Activated CD4-positive, alpha-beta T cell treated with anti-CD3 and anti-CD28 coated beads for 36 hours (primary cell): ENCODE measurements at regions not wholly inside any gene's neighbourhood (a gene's known extent, or its start where the extent isn't known, plus 50 kb on each side); places are given as distances from the start of the nearest gene placed in this dataset.

Source experiments
- ATAC-seq: fragments of 200-7000 bp; cut with Tn5 transposase; one replicate; pipeline ENCODE4 v1.10.0; 2021; ENCODE audit warnings: mild to moderate bottlenecking, moderate library complexity
- CTCF ChIA-PET: fragments of 350-600 bp; sonication (Branson Sonifier 250); formaldehyde crosslinking; loops from one replicate; lab custom pipeline; 2021; ENCODE audit warnings: antibody characterized with exemption; lab: Charles Lee
- POLR2A ChIA-PET: fragments of 350-600 bp; sonication (Branson Sonifier 250); formaldehyde crosslinking; loops from one replicate; lab custom pipeline; 2021; ENCODE audit warnings: antibody characterized with exemption, inconsistent platforms; lab: Charles Lee
- DNase-seq: peaks from one replicate; pipeline ENCODE4 v3.0.0-alpha.2; 2020
- H3K27ac Mint-ChIP-seq: one replicate; pipeline ENCODE4 v1.8.0; 2021; ENCODE audit warnings: mixed read lengths
- H3K27me3 Mint-ChIP-seq: one replicate; pipeline ENCODE4 v1.8.0; 2021; ENCODE audit warnings: mixed read lengths
- H3K36me3 Mint-ChIP-seq: one replicate; pipeline ENCODE4 v1.8.0; 2021; ENCODE audit warnings: low read depth, mixed read lengths
- H3K4me1 Mint-ChIP-seq: one replicate; pipeline ENCODE4 v1.8.0; 2021; ENCODE audit warnings: mixed read lengths
- H3K4me3 Mint-ChIP-seq: one replicate; pipeline ENCODE4 v1.8.0; 2021; ENCODE audit warnings: mild to moderate bottlenecking, moderate library complexity, mixed read lengths
- H3K9me3 Mint-ChIP-seq: one replicate; pipeline ENCODE4 v1.8.0; 2021; ENCODE audit warnings: low read depth, mixed read lengths
- intact Hi-C, 2 experiments: fragments of 100-400 bp; cut with DNase I in 1 of 2; cut with micrococcal nuclease in 1 of 2; formaldehyde crosslinking; loops; one replicate each; pipeline versions ENCODE4 v1.14.2 to v1.15.1; 2022 to 2024; cut with DNase I, micrococcal nuclease

DNA sequence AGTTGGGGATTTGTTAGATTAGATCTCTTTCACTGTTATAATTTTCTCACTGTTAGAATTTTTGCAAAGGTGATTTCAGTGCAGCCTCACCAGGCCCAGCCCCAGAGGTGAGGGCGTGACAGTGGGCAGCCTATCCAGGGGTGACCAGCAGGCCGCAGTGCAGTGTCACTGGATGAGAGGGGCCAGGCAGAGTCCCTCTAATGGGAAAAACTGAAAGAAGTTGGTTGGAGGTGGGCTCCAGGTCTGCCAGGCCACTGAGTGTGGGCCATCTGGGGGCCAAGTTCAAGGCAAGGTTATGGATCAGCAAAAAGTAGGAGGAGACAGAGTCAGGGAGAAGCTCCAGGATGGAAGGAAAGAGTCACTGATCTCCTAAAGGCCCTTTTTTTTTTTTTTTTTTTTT is 90.5 kb upstream of the SDK1 start:
- CTCF ChIA-PET: interaction anchor here (0.6 kb wide), 1 partner anchor 9 kb away, joined by 3 read pairs; no protein-coding TSS in a partner anchor

DNA sequence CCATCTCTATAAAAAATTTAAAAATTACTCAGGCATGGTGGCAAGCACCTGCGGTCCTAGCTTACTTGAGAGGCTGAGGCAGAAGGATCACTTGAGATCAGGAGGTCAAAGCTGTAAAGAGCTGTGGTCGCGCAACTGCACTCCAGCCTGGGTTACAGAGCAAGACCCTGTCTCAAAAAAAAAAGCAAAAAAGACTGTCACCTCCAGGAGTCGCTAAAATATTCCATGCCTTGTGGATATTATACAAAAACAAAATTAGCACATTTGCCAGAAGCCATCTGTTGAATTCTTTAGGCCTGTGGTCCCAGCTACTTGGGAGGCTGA is 87.0 kb upstream of the SDK1 start:
- H3K36me3 Mint-ChIP-seq: no peaks in the 10 kb centered on the region
- peaks cover 7% of the 10 kb centered on the region for H3K27me3 Mint-ChIP-seq
- no peak overlapping the region for H3K27ac Mint-ChIP-seq
- intact Hi-C loops: no loop called here
- ChIA-PET POLR2A (no interaction called here), CTCF (interaction anchor here (0.7 to 1.2 kb wide), 4 partner anchors 14 to 177 kb away, joined by 3 to 5 read pairs (median 3); no protein-coding TSS in a partner anchor)
- no peak overlapping the region for H3K4me3 Mint-ChIP-seq
- no peak for ATAC-seq
- H3K9me3 Mint-ChIP-seq: no peaks in the 10 kb centered on the region
- peaks cover 9% of the 10 kb centered on the region for H3K4me1 Mint-ChIP-seq
- DNase-seq: no peak

More for the DNA sequence above, 90.5 kb upstream of the SDK1 start:
- ATAC-seq (no peak), DNase-seq (no peak)
- Mint-ChIP-seq H3K27me3 (no peaks in the 10 kb centered on the region), H3K4me3 (no peak overlapping the region), H3K4me1 (no peaks in the 10 kb centered on the region), H3K36me3 (no peaks in the 10 kb centered on the region), H3K9me3 (no peaks in the 10 kb centered on the region), H3K27ac (no peak overlapping the region)
- POLR2A ChIA-PET: no interaction called here
- intact Hi-C loops: no loop called here

GRCh38 chr7:3215624-3216585 is 85.1 kb upstream of the SDK1 start:
- ATAC-seq: no peak
- CTCF ChIA-PET: interaction anchor here (0.7 kb wide), 1 partner anchor 321 kb away, joined by 4 read pairs; no protein-coding TSS in a partner anchor

DNA sequence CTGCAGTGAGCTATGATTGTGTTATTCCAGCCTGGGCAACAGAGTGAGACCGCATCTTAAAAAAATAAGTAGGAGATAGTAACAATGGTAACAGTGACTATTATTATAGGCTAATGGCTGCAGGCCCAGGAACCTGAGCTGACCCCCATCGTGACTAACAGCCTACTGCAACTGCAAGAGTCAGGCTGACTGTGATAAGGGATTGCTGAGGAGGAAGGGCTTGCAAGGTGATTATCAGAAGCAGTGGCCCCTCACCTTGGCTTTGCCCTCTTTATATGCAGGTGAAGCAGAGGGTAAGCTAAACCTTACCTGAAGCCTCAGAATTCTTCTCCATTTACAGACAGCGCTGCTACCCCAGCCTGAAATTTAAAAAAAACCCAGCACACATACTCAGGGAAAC is 83.9 kb upstream of the SDK1 start:
- H3K27ac Mint-ChIP-seq: no peak overlapping the region
- DNase-seq: no peak
- ATAC-seq: no peak
- ChIA-PET POLR2A (no interaction called here), CTCF (no interaction called here)
- peaks cover 11% of the 10 kb centered on the region for H3K27me3 Mint-ChIP-seq
- H3K36me3 Mint-ChIP-seq: no peaks in the 10 kb centered on the region
- H3K4me1 Mint-ChIP-seq: peaks cover 10% of the 10 kb centered on the region
- H3K9me3 Mint-ChIP-seq: no peaks in the 10 kb centered on the region
- H3K4me3 Mint-ChIP-seq: no peak overlapping the region
- intact Hi-C loops: no loop called here

More at GRCh38 chr7:3215624-3216585, 85.1 kb upstream of the SDK1 start:
- no peak for DNase-seq
- Mint-ChIP-seq H3K36me3 (no peaks in the 10 kb centered on the region), H3K27ac (no peak overlapping the region), H3K4me1 (peaks cover 10% of the 10 kb centered on the region), H3K4me3 (no peak overlapping the region), H3K9me3 (no peaks in the 10 kb centered on the region), H3K27me3 (peaks cover 7% of the 10 kb centered on the region)
- intact Hi-C loops: no loop called here
- POLR2A ChIA-PET: no interaction called here

DNA sequence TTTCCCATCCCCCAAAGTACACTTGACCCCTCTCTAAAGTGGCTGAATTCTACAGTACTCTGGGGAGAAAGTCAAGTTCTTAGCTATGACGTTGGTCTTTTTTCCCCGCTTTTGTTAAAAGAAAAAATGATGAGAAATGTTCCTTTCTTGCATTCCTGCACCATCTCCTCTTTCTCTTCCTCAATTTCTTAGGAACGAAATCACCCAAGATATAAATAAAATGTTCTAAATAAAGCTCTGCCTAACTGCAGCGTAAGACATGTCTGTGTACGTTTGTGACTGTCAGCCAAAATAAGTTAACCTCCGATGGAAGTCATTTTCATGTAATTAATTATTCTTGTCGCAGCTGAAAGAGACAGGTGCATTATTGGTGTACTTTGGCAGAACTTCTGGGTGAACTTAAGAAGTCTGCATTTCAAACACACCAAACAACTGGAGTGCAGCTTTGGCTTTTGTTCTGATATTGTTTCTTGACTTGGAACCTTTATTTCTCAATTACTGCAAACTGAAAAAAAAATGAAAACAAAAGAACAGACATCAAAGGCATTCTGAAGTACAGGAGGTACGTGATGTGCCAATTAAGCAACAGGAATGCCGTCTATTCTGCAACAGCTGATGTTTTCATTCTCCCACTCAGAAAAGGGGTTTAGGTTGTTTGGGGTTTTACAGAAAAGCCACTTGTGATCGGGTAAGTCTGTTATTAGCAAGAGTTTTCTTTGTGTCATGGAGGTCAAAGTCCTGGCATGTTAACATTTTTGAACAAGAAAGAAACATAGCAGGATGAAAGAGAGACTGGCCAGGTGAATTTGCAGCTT is 82.4 kb upstream of the SDK1 start:
- H3K27me3 Mint-ChIP-seq: peaks cover 11% of the 10 kb centered on the region
- POLR2A ChIA-PET: no interaction called here
- no peaks in the 10 kb centered on the region for H3K9me3 Mint-ChIP-seq

GRCh38 chr7:3229904-3230470 is 71.1 kb upstream of the SDK1 start:
- no peak overlapping the region for H3K27ac Mint-ChIP-seq
- ATAC-seq: no peak
- ChIA-PET POLR2A (no interaction called here), CTCF (interaction anchor here (0.8 to 1.1 kb wide), 2 partner anchors 232 to 342 kb away, joined by 4 read pairs; no protein-coding TSS in a partner anchor)
- intact Hi-C loops: no loop called here
- no peaks in the 10 kb centered on the region for H3K36me3 Mint-ChIP-seq
- DNase-seq: no peak
- H3K9me3 Mint-ChIP-seq: peaks cover 2% of the 10 kb centered on the region
- H3K4me1 Mint-ChIP-seq: peaks cover 16% of the 10 kb centered on the region
- peaks cover 5% of the 10 kb centered on the region for H3K27me3 Mint-ChIP-seq
- no peak overlapping the region for H3K4me3 Mint-ChIP-seq

More for the DNA sequence above, 82.4 kb upstream of the SDK1 start:
- no peak for DNase-seq
- H3K4me1 Mint-ChIP-seq: peaks cover 10% of the 10 kb centered on the region
- CTCF ChIA-PET: interaction anchor here (0.7 to 1.1 kb wide), 5 partner anchors 15 to 1277 kb away, joined by 3 to 5 read pairs (median 3); no protein-coding TSS in a partner anchor
- no peaks in the 10 kb centered on the region for H3K36me3 Mint-ChIP-seq
- intact Hi-C loops: no loop called here
- H3K27ac Mint-ChIP-seq: no peak overlapping the region
- ATAC-seq: no peak
- no peak overlapping the region for H3K4me3 Mint-ChIP-seq

- Mint-ChIP-seq H3K9me3 (peaks cover 9% of the 10 kb centered on the region), H3K27ac (no peak overlapping the region)
- CTCF ChIA-PET: no interaction called here
These were observed 70.1 kb upstream of the SDK1 start for GRCh38 chr7:3230908-3231307.

DNA sequence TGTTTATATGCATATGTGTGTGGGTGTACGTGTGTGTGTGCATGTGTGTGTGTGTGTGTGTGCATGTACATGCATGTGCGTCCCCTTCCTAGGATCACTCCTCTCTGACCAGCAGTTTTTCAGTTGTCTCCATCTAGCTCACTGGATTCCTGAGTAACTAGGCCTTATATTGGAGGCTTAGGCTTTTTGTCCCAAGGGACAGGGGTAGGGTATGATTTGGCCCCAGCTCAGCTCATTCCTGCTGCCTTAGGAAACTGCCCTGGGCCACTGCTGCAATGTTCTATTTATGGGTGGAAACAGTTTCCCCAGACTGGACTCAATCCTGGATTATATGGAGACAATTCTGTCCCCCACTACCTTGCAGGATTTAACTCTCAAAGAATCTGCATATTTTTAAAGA is 68.8 kb upstream of the SDK1 start:
- ChIA-PET CTCF (no interaction called here), POLR2A (interaction anchor here (0.7 kb wide), 1 partner anchor 444 kb away, joined by 4 read pairs; no protein-coding TSS in a partner anchor)
- H3K4me3 Mint-ChIP-seq: no peak overlapping the region
- ATAC-seq (no peak), DNase-seq (no peak)
- peaks cover 16% of the 10 kb centered on the region for H3K4me1 Mint-ChIP-seq
- H3K27ac Mint-ChIP-seq: no peak overlapping the region
- H3K27me3 Mint-ChIP-seq: peaks cover 6% of the 10 kb centered on the region
- intact Hi-C loops: no loop called here
- peaks cover 4% of the 10 kb centered on the region for H3K36me3 Mint-ChIP-seq
- peaks cover 15% of the 10 kb centered on the region for H3K9me3 Mint-ChIP-seq

More at GRCh38 chr7:3230908-3231307, 70.1 kb upstream of the SDK1 start:
- POLR2A ChIA-PET: no interaction called here
- Mint-ChIP-seq H3K4me1 (peaks cover 16% of the 10 kb centered on the region), H3K4me3 (no peak overlapping the region), H3K36me3 (peaks cover 4% of the 10 kb centered on the region), H3K27me3 (peaks cover 10% of the 10 kb centered on the region)
- ATAC-seq (no peak), DNase-seq (no peak)
- intact Hi-C loops: no loop called here

- no peak overlapping the region for H3K4me3 Mint-ChIP-seq
- DNase-seq (no peak), ATAC-seq (no peak)
- CTCF ChIA-PET: interaction anchor here (0.8 kb wide), 1 partner anchor 15 kb away, joined by 3 read pairs; no protein-coding TSS in a partner anchor
- H3K27me3 Mint-ChIP-seq: peaks cover 6% of the 10 kb centered on the region
- intact Hi-C loops: no loop called here
- no peak overlapping the region for H3K27ac Mint-ChIP-seq
- POLR2A ChIA-PET: no interaction called here
- H3K9me3 Mint-ChIP-seq: peaks cover 15% of the 10 kb centered on the region
- peaks cover 8% of the 10 kb centered on the region for H3K4me1 Mint-ChIP-seq
- peaks cover 4% of the 10 kb centered on the region for H3K36me3 Mint-ChIP-seq
These were observed 67.8 kb upstream of the SDK1 start for GRCh38 chr7:3233301-3233700.

GRCh38 chr7:3234051-3234450 is 67.0 kb upstream of the SDK1 start:
- Mint-ChIP-seq H3K27ac (no peak overlapping the region), H3K27me3 (peaks cover 6% of the 10 kb centered on the region), H3K4me3 (no peak overlapping the region), H3K9me3 (peaks cover 15% of the 10 kb centered on the region), H3K36me3 (peaks cover 4% of the 10 kb centered on the region), H3K4me1 (peaks cover 3% of the 10 kb centered on the region)
- DNase-seq (no peak), ATAC-seq (no peak)
- CTCF ChIA-PET: no interaction called here
- intact Hi-C loops: no loop called here
- POLR2A ChIA-PET: interaction anchor here (0.6 kb wide), 1 partner anchor 318 kb away, joined by 3 read pairs; no protein-coding TSS in a partner anchor

DNA sequence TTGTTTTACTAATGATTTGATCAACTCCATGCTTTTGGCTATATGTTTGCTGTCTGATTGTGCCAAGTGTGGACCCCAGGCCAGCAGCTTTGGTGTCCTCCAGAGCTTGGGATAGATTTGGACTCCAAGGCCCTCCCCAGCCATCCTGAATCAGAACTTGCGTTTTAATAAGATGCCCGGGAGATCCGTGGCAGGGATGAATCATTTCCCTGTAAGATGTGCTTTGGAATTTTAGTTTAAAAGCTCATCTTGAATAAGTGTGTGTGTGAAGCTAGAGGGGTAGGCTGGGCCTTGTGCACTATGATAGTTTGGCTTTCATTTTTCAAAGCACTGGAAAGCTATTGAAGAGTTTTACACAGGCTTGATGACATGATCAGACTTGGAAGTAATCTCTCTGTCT is 66.2 kb upstream of the SDK1 start:
- Mint-ChIP-seq H3K9me3 (peaks cover 15% of the 10 kb centered on the region), H3K27ac (no peak overlapping the region), H3K27me3 (peaks cover 6% of the 10 kb centered on the region), H3K4me1 (no peaks in the 10 kb centered on the region), H3K4me3 (no peak overlapping the region), H3K36me3 (peaks cover 4% of the 10 kb centered on the region)
- intact Hi-C loops: no loop called here
- CTCF ChIA-PET: no interaction called here
- no peak for ATAC-seq
- no peak for DNase-seq
- POLR2A ChIA-PET: no interaction called here
